HepG2 (cell line): ENCODE measurements at regions not wholly inside any gene's neighbourhood (a gene's known extent, or its start where the extent isn't known, plus 50 kb on each side); places are given as distances from the start of the nearest gene placed in this dataset.

Source experiments
- ATAC-seq: fragments of 200-7000 bp; cut with Tn5 transposase; 3 replicates; pipeline ENCODE4 v1.9.1; 2020; ENCODE audit warnings: mild to moderate bottlenecking, moderate library complexity
- BruUV-seq: library from RNA; stranded (reverse); fragments of 400-500 nt; replicated peaks from 2 replicates; lab custom pipeline; 2021; lab: Mats Ljungman, UMichigan
- CTCF ChIA-PET: fragments of 300-600 bp; formaldehyde crosslinking; extraction: SDS; loops from one replicate; lab custom pipeline; 2021; ENCODE audit warnings: low total read pairs, inconsistent platforms, low intra/inter-chr PET ratio; lab: Yijun Ruan, JAX
- POLR2A ChIA-PET: fragments of 350-600 bp; sonication (Branson Sonifier 250); formaldehyde crosslinking; loops from one replicate; lab custom pipeline; 2020; ENCODE audit warnings: antibody characterized with exemption, inconsistent platforms; lab: Yijun Ruan, JAX
- DNase-seq: peaks from one replicate; pipeline ENCODE4 v3.0.0-alpha.2; 2015; ENCODE audit warnings: low spot score
- FAIRE-seq: peaks from 3 replicates; lab custom pipeline; 2011; peaks lifted over from hg19 to GRCh38; lab: Jason Lieb, UNC
- H2AFZ ChIP-seq: one replicate; pipeline ENCODE4 v1.6.1; 2011; ENCODE audit warnings: low read length, inconsistent platforms
- H3K27ac ChIP-seq: fragments of 300-600 bp; 3 replicates; pipeline ENCODE4 v1.8.0; 2011; ENCODE audit warnings: mixed run types, mild to moderate bottlenecking, mixed read lengths, low read length, inconsistent platforms; ENCODE audit not compliant: insufficient read depth; ENCODE audit errors: extremely low read length
- H3K27me3 ChIP-seq, 2 experiments: fragments of 200-600 bp in 1 of 2; 2 replicates in 1 of 2; 3 replicates in 1 of 2; pipeline versions ENCODE4 v1.6.0 to v1.8.0; 2011; ENCODE audit warnings: low read length in 2 of 2, mild to moderate bottlenecking in 2 of 2, moderate library complexity in 2 of 2, inconsistent platforms in 1 of 2; ENCODE audit not compliant: insufficient read depth in 2 of 2, control insufficient read depth in 1 of 2
- H3K36me3 ChIP-seq, 2 experiments: fragments of 200-600 bp in 1 of 2; replicated peaks in 1 of 2; 2 replicates in 1 of 2; 3 replicates in 1 of 2; pipeline versions ENCODE4 v1.5.1 to v1.8.0; 2011; ENCODE audit warnings: low read length in 2 of 2, inconsistent platforms in 1 of 2; ENCODE audit not compliant: insufficient read depth in 2 of 2, control insufficient read depth in 1 of 2
- H3K4me1 ChIP-seq: 2 replicates; pipeline ENCODE4 v1.5.1; 2012; ENCODE audit warnings: low read length, inconsistent platforms; ENCODE audit not compliant: insufficient read depth
- H3K4me2 ChIP-seq: 2 replicates; pipeline ENCODE4 v1.6.0; 2011; ENCODE audit warnings: low read depth, low read length, inconsistent platforms
- H3K4me3 ChIP-seq, 3 experiments: fragments of 200-600 bp in 1 of 3; sonication (generic), shearing (Covaris generic) in 1 of 3; replicated peaks in 1 of 3; 2 replicates each; pipeline ENCODE4 v1.5.1; 2011 to 2016; ENCODE audit warnings: low read length in 3 of 3, inconsistent platforms in 2 of 3, low read depth in 2 of 3, mild to moderate bottlenecking in 2 of 3, control low read depth in 1 of 3, mixed read lengths in 1 of 3; ENCODE audit not compliant: insufficient read depth in 1 of 3
- H3K79me2 ChIP-seq: one replicate; pipeline ENCODE4 v1.6.1; 2011; ENCODE audit warnings: low read length, inconsistent platforms; ENCODE audit not compliant: insufficient read depth
- H3K9ac ChIP-seq: 2 replicates; pipeline ENCODE4 v1.6.0; 2011; ENCODE audit warnings: mild to moderate bottlenecking, low read depth, low read length, inconsistent platforms; ENCODE audit not compliant: insufficient read depth
- H3K9me3 ChIP-seq: 2 replicates; pipeline ENCODE4 v1.5.1; 2012; ENCODE audit warnings: mild to moderate bottlenecking, low read length
- H4K20me1 ChIP-seq: 2 replicates; pipeline ENCODE4 v1.6.0; 2011; ENCODE audit warnings: inconsistent platforms, mild to moderate bottlenecking, low read length, moderate library complexity; ENCODE audit not compliant: insufficient read depth
- CEBPB ChIP-seq: IDR thresholded peaks from 2 replicates; pipeline ENCODE4 v1.6.1; 2011; ENCODE audit warnings: low read depth, low read length, improper control_type of control experiment, borderline replicate concordance
- MAFF ChIP-seq: IDR thresholded peaks from 2 replicates; pipeline ENCODE4 v1.6.1; 2011; ENCODE audit warnings: low read depth, low read length, improper control_type of control experiment
- MAFK ChIP-seq, 2 experiments: IDR thresholded peaks in 1 of 2; conservative IDR thresholded peaks in 1 of 2; 2 replicates each; pipeline ENCODE4 v1.6.1; 2011; ENCODE audit warnings: improper control_type of control experiment in 2 of 2, low read length in 2 of 2
- NBN ChIP-seq: fragments of 450-650 bp; conservative IDR thresholded peaks from 2 replicates; pipeline ENCODE4 v1.6.1; 2017
- RXRA ChIP-seq: sonication (generic); formaldehyde crosslinking; IDR thresholded peaks from 2 replicates; pipeline ENCODE4 v1.5.1; 2020; ENCODE audit warnings: missing genetic modification reagents
- TMF1 ChIP-seq: sonication (generic); formaldehyde crosslinking; IDR thresholded peaks from 2 replicates; pipeline ENCODE4 v1.8.1; 2022; ENCODE audit warnings: low read depth, missing genetic modification reagents
- WGBS: methylation state at CpG from one replicate; pipeline ENCODE4 v1.1.6; 2017; ENCODE audit warnings: low lambda C conversion rate; 5-methylcytosine and 5-hydroxymethylcytosine counted together
- in situ Hi-C: cut with HindIII; loops from 2 replicates; pipeline ENCODE4 v1.10.0; 2017; ENCODE audit warnings: low pct_unique_long_range_greater_than_20kb; ENCODE audit not compliant: extremely low pct_ligation_motif_present
- intact Hi-C: fragments of 100-400 bp; cut with micrococcal nuclease; formaldehyde crosslinking; loops from one replicate; pipeline ENCODE4 v1.10.0; 2022; ENCODE audit not compliant: unreplicated experiment

- in situ Hi-C loops: no loop called here
- Histone ChIP-seq H3K4me1 (no peaks in the 10 kb centered on the region), H3K36me3 (peaks cover 0 to 2% of the 10 kb centered on the region in 2 experiments; a peak in 2 of 5 replicates), H2AFZ (no peak overlapping the region), H3K27ac (no peak overlapping the region), H3K27me3 (no peaks in the 10 kb centered on the region), H3K4me3 (no peak overlapping the region), H4K20me1 (no peaks in the 10 kb centered on the region), H3K9ac (no peak overlapping the region), H3K4me2 (no peak overlapping the region), H3K9me3 (no peaks in the 10 kb centered on the region), H3K79me2 (no peaks in the 10 kb centered on the region)
- 92% methylated on average over 3 of the region's 3 CpGs for WGBS
- ChIA-PET POLR2A (no interaction called here), CTCF (no interaction called here)
- FAIRE-seq (no peak), DNase-seq (no peak), ATAC-seq (no peak)
- TF ChIP-seq TMF1 (CRISPR knock-in tag) (no peak), CEBPB (peak; percentile 80), RXRA (CRISPR knock-in tag) (no peak)
- BruUV-seq: no TSS peak
- intact Hi-C loops: no loop called here
Observed at GRCh38 chr15:62732078-62732477, 310.5 kb upstream of the TPM1 start.

GRCh38 chr15:62734706-62735105 lies 307.8 kb upstream of the TPM1 start:
- CTCF ChIA-PET: no interaction called here
- no TSS peak for BruUV-seq
- ATAC-seq (no peak), DNase-seq (no peak), FAIRE-seq (no peak)
- Histone ChIP-seq H3K9me3 (no peaks in the 10 kb centered on the region), H3K4me2 (no peak overlapping the region), H3K36me3 (peaks cover 0 to 2% of the 10 kb centered on the region in 2 experiments; a peak in 2 of 5 replicates), H4K20me1 (no peaks in the 10 kb centered on the region), H3K4me3 (no peak overlapping the region), H3K79me2 (no peaks in the 10 kb centered on the region), H2AFZ (no peak overlapping the region), H3K27ac (no peak overlapping the region), H3K9ac (no peak overlapping the region), H3K27me3 (no peaks in the 10 kb centered on the region), H3K4me1 (no peaks in the 10 kb centered on the region)
- 93% methylated on average over 5 of the region's 5 CpGs for WGBS
- TF ChIP-seq NBN (no peak), MAFF (peak; percentile 52; the same call in 1 of the 2 replicates), MAFK (conservative IDR thresholded peaks at IDR 0.05 in 1 of 2, IDR thresholded peaks at IDR 0.05 in 1 of 2; ENCODE audit: low read length in 2 of 2) (peak; percentile 39 to 70; a peak in 3 of 4 replicates)
- intact Hi-C loops: no loop called here
- in situ Hi-C loops: no loop called here
- POLR2A ChIA-PET: no interaction called here
